ENCODE measurements at regions not wholly inside any gene's neighbourhood (a gene's known extent, or its start where the extent isn't known, plus 50 kb on each side); places are given as distances from the start of the nearest gene placed in this dataset.

- Histone ChIP-seq H3K27ac (ENCODE audit: insufficient read depth, low read length) (no peak overlapping the region), H2BK15ac (ENCODE audit: low read depth, low read length) (no peak overlapping the region), H4K5ac (ENCODE audit: low read depth, low read length) (no peak overlapping the region), H3K9ac (ENCODE audit: low read depth, low read length) (no peak overlapping the region), H4K20me1 (ENCODE audit: insufficient read depth, low read length) (no peaks in the 10 kb centered on the region), H4K8ac (ENCODE audit: low read depth in 2 of 2, low read length in 2 of 2) (no peak overlapping the region), H3K9me1 (ENCODE audit: insufficient read depth, low read length) (no peaks in the 10 kb centered on the region), H3K23ac (ENCODE audit: low read depth, low read length) (no peak overlapping the region), H3K27me3 (ENCODE audit: control insufficient read depth, insufficient read depth, low read length) (no peaks in the 10 kb centered on the region), H3K4ac (ENCODE audit: low read depth, low read length) (no peak overlapping the region), H2AK5ac (ENCODE audit: low read depth, low read length) (0 out of 2 replicates have a peak overlapping the region, but pooled peaks have one; percentile 32), H3K79me1 (ENCODE audit: low read depth in 1 of 2, low read length in 2 of 2) (no peaks in the 10 kb centered on the region), H3K14ac (replicated peaks; ENCODE audit: low read depth, low read length) (no peak overlapping the region), H3K4me3 (ENCODE audit: insufficient read depth, low read depth, low read length) (no peak overlapping the region), H2BK120ac (ENCODE audit: low read depth, low read length) (0 out of 2 replicates have a peak overlapping the region, but pooled peaks have one; percentile 10), H2AFZ (replicated peaks; ENCODE audit: low read length, poor library complexity) (no peak overlapping the region), H3K9me3 (ENCODE audit: control insufficient read depth, insufficient read depth, low read length) (no peaks in the 10 kb centered on the region), H2BK5ac (ENCODE audit: low read depth, low read length, poor library complexity, severe bottlenecking) (no peak overlapping the region), H2AK9ac (replicated peaks; ENCODE audit: low read depth, low read length, poor library complexity) (no peak overlapping the region), H3K4me2 (ENCODE audit: low read depth, low read length) (no peak overlapping the region), H3K4me1 (ENCODE audit: control insufficient read depth, insufficient read depth, low read length) (peaks cover 1% of the 10 kb centered on the region; the same call in 1 of the 2 replicates), H3K56ac (ENCODE audit: extremely low read depth, insufficient read depth, low read length) (no peak overlapping the region), H3K18ac (ENCODE audit: low read depth, low read length) (no peak overlapping the region), H4K91ac (ENCODE audit: insufficient read depth, low read depth, low read length) (no peak overlapping the region), H3K36me3 (ENCODE audit: control insufficient read depth, insufficient read depth, low read length) (no peaks in the 10 kb centered on the region), H2BK20ac (ENCODE audit: low read depth, low read length) (peak overlapping the region; percentile 44; the same call in 1 of the 2 replicates)
- intact Hi-C loops (cut with micrococcal nuclease) (no loop called here), dilution Hi-C loops (cut with HindIII; ENCODE audit: low sequenced_read_pairs, unreplicated experiment) (no loop called here), in situ Hi-C loops (cut with MboI; ENCODE audit: low sequenced_read_pairs) (no loop called here)
- no peak for ATAC-seq (ENCODE audit: low read depth)
- TF ChIP-seq, protein P1, sequence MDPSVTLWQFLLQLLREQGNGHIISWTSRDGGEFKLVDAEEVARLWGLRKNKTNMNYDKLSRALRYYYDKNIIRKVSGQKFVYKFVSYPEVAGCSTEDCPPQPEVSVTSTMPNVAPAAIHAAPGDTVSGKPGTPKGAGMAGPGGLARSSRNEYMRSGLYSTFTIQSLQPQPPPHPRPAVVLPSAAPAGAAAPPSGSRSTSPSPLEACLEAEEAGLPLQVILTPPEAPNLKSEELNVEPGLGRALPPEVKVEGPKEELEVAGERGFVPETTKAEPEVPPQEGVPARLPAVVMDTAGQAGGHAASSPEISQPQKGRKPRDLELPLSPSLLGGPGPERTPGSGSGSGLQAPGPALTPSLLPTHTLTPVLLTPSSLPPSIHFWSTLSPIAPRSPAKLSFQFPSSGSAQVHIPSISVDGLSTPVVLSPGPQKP (IDR thresholded peaks at IDR 0.05; ENCODE audit: borderline replicate concordance, low read depth, low read length) = no peak
- no peak for TF ChIP-seq MXI1 (IDR thresholded peaks at IDR 0.05; ENCODE audit: borderline replicate concordance, low read depth, low read length)
- no peak for TF ChIP-seq FOS (IDR thresholded peaks at IDR 0.05; ENCODE audit: low read depth, low read length)
- no peak for TF ChIP-seq CEBPB (IDR thresholded peaks at IDR 0.05; ENCODE audit: low read depth, low read length)
- TF ChIP-seq, protein P2, sequence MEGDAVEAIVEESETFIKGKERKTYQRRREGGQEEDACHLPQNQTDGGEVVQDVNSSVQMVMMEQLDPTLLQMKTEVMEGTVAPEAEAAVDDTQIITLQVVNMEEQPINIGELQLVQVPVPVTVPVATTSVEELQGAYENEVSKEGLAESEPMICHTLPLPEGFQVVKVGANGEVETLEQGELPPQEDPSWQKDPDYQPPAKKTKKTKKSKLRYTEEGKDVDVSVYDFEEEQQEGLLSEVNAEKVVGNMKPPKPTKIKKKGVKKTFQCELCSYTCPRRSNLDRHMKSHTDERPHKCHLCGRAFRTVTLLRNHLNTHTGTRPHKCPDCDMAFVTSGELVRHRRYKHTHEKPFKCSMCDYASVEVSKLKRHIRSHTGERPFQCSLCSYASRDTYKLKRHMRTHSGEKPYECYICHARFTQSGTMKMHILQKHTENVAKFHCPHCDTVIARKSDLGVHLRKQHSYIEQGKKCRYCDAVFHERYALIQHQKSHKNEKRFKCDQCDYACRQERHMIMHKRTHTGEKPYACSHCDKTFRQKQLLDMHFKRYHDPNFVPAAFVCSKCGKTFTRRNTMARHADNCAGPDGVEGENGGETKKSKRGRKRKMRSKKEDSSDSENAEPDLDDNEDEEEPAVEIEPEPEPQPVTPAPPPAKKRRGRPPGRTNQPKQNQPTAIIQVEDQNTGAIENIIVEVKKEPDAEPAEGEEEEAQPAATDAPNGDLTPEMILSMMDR (conservative IDR thresholded peaks at IDR 0.05; ENCODE audit: low read depth, low read length) = no peak
- TF ChIP-seq BHLHE40 (IDR thresholded peaks at IDR 0.05; ENCODE audit: low read depth, low read length) = no peak
- no peak for TF ChIP-seq SMC3 (IDR thresholded peaks at IDR 0.05; ENCODE audit: low read depth, low read length)
- no peak for TF ChIP-seq RFX5 (IDR thresholded peaks at IDR 0.05; ENCODE audit: low read depth, low read length)
- no peak for TF ChIP-seq MAZ (IDR thresholded peaks at IDR 0.05; ENCODE audit: borderline replicate concordance, low read depth, low read length)
- no peak for TF ChIP-seq POLR2A (IDR thresholded peaks at IDR 0.05; ENCODE audit: low read depth, low read length)
- TF ChIP-seq RCOR1 (IDR thresholded peaks at IDR 0.05; ENCODE audit: insufficient replicate concordance, low read length) = no peak
- no peak for TF ChIP-seq USF2 (IDR thresholded peaks at IDR 0.05; ENCODE audit: low read depth, low read length)
- no peak for TF ChIP-seq MAFK (IDR thresholded peaks at IDR 0.05; ENCODE audit: low read depth, low read length)
- no peak for TF ChIP-seq NFE2L2 (IDR thresholded peaks at IDR 0.05; ENCODE audit: low read depth, low read length)
- no CpG with 5 or more reads among the region's 12 CpGs for WGBS, 2 experiments (ENCODE audit: extremely low coverage in 2 of 2, insufficient read length in 1 of 2)
- ChIA-PET POLR2A (ENCODE audit: unreplicated experiment) (no interaction called here), CTCF (no interaction called here)
- no peak for DNase-seq
- BruUV-seq (replicated peaks) = no TSS peak
Measured at GRCh38 chr13:47110833-47111240, 214.0 kb upstream of the HTR2A start.
